Astrocyte (in vitro differentiated cells and primary cell): ENCODE measurements at regions not wholly inside any gene's neighbourhood (a gene's known extent, or its start where the extent isn't known, plus 50 kb on each side); places are given as distances from the start of the nearest gene placed in this dataset.

Experiments used
- DNase-seq: peaks from one replicate; pipeline ENCODE4 v3.0.0-alpha.2; 2010; ENCODE audit warnings: low read depth
- FAIRE-seq: peaks from 2 replicates; lab custom pipeline; 2011; peaks lifted over from hg19 to GRCh38; lab: Jason Lieb, UNC
- H2AFZ ChIP-seq: 2 replicates; pipeline ENCODE4 v1.6.0; 2012; ENCODE audit warnings: low read depth, low read length, inconsistent platforms
- H3K27ac ChIP-seq: 2 replicates; pipeline ENCODE4 v1.5.1; 2011; ENCODE audit warnings: low read depth, low read length, inconsistent platforms
- H3K27me3 ChIP-seq: 2 replicates; pipeline ENCODE4 v1.6.0; 2011; ENCODE audit warnings: low read length, inconsistent platforms; ENCODE audit not compliant: insufficient read depth
- H3K36me3 ChIP-seq: 2 replicates; pipeline ENCODE4 v1.5.1; 2011; ENCODE audit warnings: low read length, inconsistent platforms; ENCODE audit not compliant: insufficient read depth
- H3K4me1 ChIP-seq: 2 replicates; pipeline ENCODE4 v1.5.1; 2011; ENCODE audit warnings: low read length, inconsistent platforms; ENCODE audit not compliant: insufficient read depth
- H3K4me2 ChIP-seq: 2 replicates; pipeline ENCODE4 v1.6.0; 2012; ENCODE audit warnings: low read length, inconsistent platforms
- H3K4me3 ChIP-seq: 2 replicates; pipeline ENCODE4 v1.5.1; 2011; ENCODE audit warnings: low read depth, mild to moderate bottlenecking, low read length, inconsistent platforms; ENCODE audit not compliant: insufficient read depth
- H3K79me2 ChIP-seq: 2 replicates; pipeline ENCODE4 v1.6.0; 2012; ENCODE audit warnings: mild to moderate bottlenecking, low read length, inconsistent platforms; ENCODE audit not compliant: insufficient read depth
- H3K9ac ChIP-seq: 2 replicates; pipeline ENCODE4 v1.6.0; 2012; ENCODE audit warnings: mild to moderate bottlenecking, low read length, inconsistent platforms
- H3K9me3 ChIP-seq: 2 replicates; pipeline ENCODE4 v1.5.1; 2012; ENCODE audit warnings: low read depth, mild to moderate bottlenecking, low read length, inconsistent platforms; ENCODE audit not compliant: insufficient read depth
- H4K20me1 ChIP-seq: 2 replicates; pipeline ENCODE4 v1.6.0; 2012; ENCODE audit warnings: low read length, inconsistent platforms; ENCODE audit not compliant: insufficient read depth
- H3K27ac Mint-ChIP-seq: one replicate; pipeline ENCODE4 v1.8.0; 2021; ENCODE audit warnings: mild to moderate bottlenecking, mixed read lengths; ENCODE audit not compliant: unreplicated experiment
- H3K27me3 Mint-ChIP-seq: one replicate; pipeline ENCODE4 v1.8.0; 2021; ENCODE audit warnings: low read depth, mixed read lengths; ENCODE audit not compliant: unreplicated experiment
- H3K36me3 Mint-ChIP-seq: one replicate; pipeline ENCODE4 v1.8.0; 2021; ENCODE audit warnings: low read depth, mixed read lengths; ENCODE audit not compliant: unreplicated experiment
- H3K4me1 Mint-ChIP-seq: one replicate; pipeline ENCODE4 v1.8.0; 2021; ENCODE audit warnings: low read depth, mixed read lengths; ENCODE audit not compliant: unreplicated experiment
- H3K4me3 Mint-ChIP-seq: one replicate; pipeline ENCODE4 v1.8.0; 2021; ENCODE audit warnings: mild to moderate bottlenecking, moderate library complexity, mixed read lengths; ENCODE audit not compliant: unreplicated experiment
- H3K9me3 Mint-ChIP-seq: one replicate; pipeline ENCODE4 v1.8.0; 2021; ENCODE audit warnings: mild to moderate bottlenecking, mixed read lengths; ENCODE audit not compliant: unreplicated experiment
- CTCF ChIP-seq: IDR thresholded peaks from 2 replicates; pipeline ENCODE4 v1.5.1; 2011; ENCODE audit warnings: low read depth, mild to moderate bottlenecking, inconsistent platforms, low read length, moderate library complexity; ENCODE audit not compliant: insufficient read depth
- EZH2 ChIP-seq: IDR thresholded peaks from 2 replicates; pipeline ENCODE4 v1.6.1; 2012; ENCODE audit warnings: mild to moderate bottlenecking, low read length, inconsistent platforms; ENCODE audit not compliant: insufficient read depth

- DNase-seq: no peak
- Histone ChIP-seq H3K36me3 (no peaks in the 10 kb centered on the region), H3K4me3 (no peak overlapping the region), H3K27ac (no peak overlapping the region), H4K20me1 (no peaks in the 10 kb centered on the region), H2AFZ (no peak overlapping the region), H3K9ac (no peak overlapping the region), H3K27me3 (no peaks in the 10 kb centered on the region), H3K79me2 (no peaks in the 10 kb centered on the region), H3K4me1 (no peaks in the 10 kb centered on the region), H3K4me2 (no peak overlapping the region), H3K9me3 (no peaks in the 10 kb centered on the region)
- no peak overlapping the region for H3K4me3 Mint-ChIP-seq
- no peak overlapping the region for H3K27ac Mint-ChIP-seq
- TF ChIP-seq EZH2 (no peak), CTCF (no peak)
- no peaks in the 10 kb centered on the region for H3K36me3 Mint-ChIP-seq
- H3K27me3 Mint-ChIP-seq: peaks cover 9% of the 10 kb centered on the region
- FAIRE-seq: no peak
- peaks cover 8% of the 10 kb centered on the region for H3K9me3 Mint-ChIP-seq
- H3K4me1 Mint-ChIP-seq: no peaks in the 10 kb centered on the region
These were observed 81.5 kb upstream of the MSX2 start for GRCh38 chr5:174642816-174643405.

- Histone ChIP-seq H3K79me2 (no peaks in the 10 kb centered on the region), H3K27ac (no peak overlapping the region), H2AFZ (no peak overlapping the region), H3K9me3 (no peaks in the 10 kb centered on the region), H3K4me1 (no peaks in the 10 kb centered on the region), H4K20me1 (no peaks in the 10 kb centered on the region), H3K9ac (no peak overlapping the region), H3K4me3 (no peak overlapping the region), H3K4me2 (no peak overlapping the region), H3K27me3 (no peaks in the 10 kb centered on the region), H3K36me3 (no peaks in the 10 kb centered on the region)
- Mint-ChIP-seq H3K4me3 (no peak overlapping the region), H3K36me3 (no peaks in the 10 kb centered on the region), H3K27me3 (peaks cover 4% of the 10 kb centered on the region), H3K27ac (no peak overlapping the region), H3K9me3 (peaks cover 8% of the 10 kb centered on the region), H3K4me1 (no peaks in the 10 kb centered on the region)
- FAIRE-seq (no peak), DNase-seq (no peak)
- no peak for TF ChIP-seq EZH2
- TF ChIP-seq CTCF: no peak
These were observed 79.9 kb upstream of the MSX2 start for GRCh38 chr5:174644436-174644835.

- FAIRE-seq: no peak
- H3K27ac ChIP-seq: no peak overlapping the region
- no peak overlapping the region for H3K27ac Mint-ChIP-seq
- H3K9me3 Mint-ChIP-seq: peaks cover 8% of the 10 kb centered on the region
- H3K36me3 Mint-ChIP-seq: no peaks in the 10 kb centered on the region
- H3K4me3 Mint-ChIP-seq: no peak overlapping the region
- no peaks in the 10 kb centered on the region for H4K20me1 ChIP-seq
- H3K9ac ChIP-seq: no peak overlapping the region
- no peaks in the 10 kb centered on the region for H3K9me3 ChIP-seq
- no peaks in the 10 kb centered on the region for H3K27me3 ChIP-seq
- DNase-seq: no peak
- H3K27me3 Mint-ChIP-seq: peaks cover 4% of the 10 kb centered on the region
- no peaks in the 10 kb centered on the region for H3K79me2 ChIP-seq
- H3K4me2 ChIP-seq: no peak overlapping the region
- no peaks in the 10 kb centered on the region for H3K36me3 ChIP-seq
- no peak for TF ChIP-seq EZH2
- TF ChIP-seq CTCF: no peak
- H2AFZ ChIP-seq: no peak overlapping the region
- no peak overlapping the region for H3K4me3 ChIP-seq
- H3K4me1 ChIP-seq: no peaks in the 10 kb centered on the region
- H3K4me1 Mint-ChIP-seq: no peaks in the 10 kb centered on the region
These were observed 79.5 kb upstream of the MSX2 start for GRCh38 chr5:174644923-174645322.
